ENCODE measurements at regions not wholly inside any gene's neighbourhood (a gene's known extent, or its start where the extent isn't known, plus 50 kb on each side); places are given as distances from the start of the nearest gene placed in this dataset.

DNA sequence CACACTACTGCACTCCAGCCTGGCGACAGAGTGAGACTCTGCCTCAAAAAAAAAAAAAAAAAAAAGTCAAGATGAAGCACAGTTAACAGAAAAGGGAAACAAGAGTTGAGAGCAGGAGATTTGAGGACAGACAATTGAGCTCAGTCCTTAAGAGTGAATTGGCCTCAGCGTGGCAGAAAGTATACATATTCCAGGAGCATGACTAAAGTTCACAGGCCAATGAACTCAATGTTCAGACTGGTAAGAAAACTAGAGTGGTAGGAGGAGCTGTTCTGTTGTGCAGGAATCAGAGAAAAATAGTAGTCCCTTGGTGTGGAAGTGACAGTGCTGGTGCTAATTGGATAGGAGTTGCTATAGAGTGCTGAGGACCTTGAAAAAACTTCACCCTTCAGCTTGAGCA lies 60.0 kb downstream of the NRN1 start:
- DNase-seq = no peak

DNA sequence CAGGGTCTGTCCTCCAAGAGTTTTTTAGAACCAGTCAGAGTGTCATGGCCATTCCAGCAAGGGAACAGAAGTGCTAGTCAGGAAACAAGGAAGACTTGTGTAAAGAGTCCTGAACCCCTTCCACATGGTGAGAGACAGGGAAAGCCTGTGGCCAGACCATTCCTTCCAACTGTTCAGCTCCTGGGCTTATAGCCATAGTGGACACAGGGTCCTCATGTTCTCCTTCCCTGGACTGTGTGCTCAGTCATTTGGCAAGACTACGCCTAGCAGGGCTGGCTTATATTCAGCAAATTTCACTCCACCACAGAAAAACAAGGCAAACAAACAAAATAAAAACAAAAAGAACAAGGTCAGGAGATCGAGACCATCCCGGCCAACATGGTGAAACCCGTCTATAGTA lies 60.5 kb downstream of the NRN1 start:
- no peak for DNase-seq

DNA sequence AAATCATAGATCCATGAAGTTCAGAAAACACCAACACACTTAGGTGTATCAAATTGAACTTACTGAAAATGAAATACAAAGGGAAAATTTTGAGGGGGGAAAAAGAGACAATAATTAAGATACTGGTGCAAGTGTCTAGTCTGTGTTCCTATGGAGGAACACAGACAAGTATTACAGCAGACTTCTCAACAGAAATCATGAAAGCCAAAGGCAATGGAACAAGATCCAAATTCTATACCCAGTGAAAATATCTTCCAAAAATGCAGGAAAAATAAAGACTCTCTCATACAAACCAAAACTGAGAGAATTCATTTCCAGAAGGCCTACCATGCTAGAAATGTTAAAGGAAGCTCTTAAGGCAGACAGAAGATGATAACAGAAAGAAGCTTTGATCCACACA lies 63.1 kb downstream of the NRN1 start:
- DNase-seq = no peak

DNA sequence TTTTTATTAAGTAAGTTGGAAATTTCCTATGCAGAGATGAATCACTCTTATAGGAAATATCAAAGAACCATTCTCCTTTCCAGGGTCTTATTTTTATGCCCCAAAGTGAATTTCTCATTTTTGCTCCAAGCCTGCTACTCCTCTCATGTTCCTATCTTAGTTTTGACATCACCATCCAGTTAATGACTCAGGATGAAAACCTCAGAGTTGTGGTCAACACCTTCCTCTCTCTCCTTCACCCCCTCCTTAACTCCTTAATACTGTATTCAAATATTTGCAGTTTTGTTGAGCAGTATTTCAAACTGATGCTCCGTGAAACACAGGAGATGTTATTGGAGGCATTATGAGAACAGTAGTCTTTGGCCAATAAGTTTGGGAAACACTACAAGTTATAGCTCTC lies 64.1 kb downstream of the NRN1 start:
- no peak for DNase-seq

DNA sequence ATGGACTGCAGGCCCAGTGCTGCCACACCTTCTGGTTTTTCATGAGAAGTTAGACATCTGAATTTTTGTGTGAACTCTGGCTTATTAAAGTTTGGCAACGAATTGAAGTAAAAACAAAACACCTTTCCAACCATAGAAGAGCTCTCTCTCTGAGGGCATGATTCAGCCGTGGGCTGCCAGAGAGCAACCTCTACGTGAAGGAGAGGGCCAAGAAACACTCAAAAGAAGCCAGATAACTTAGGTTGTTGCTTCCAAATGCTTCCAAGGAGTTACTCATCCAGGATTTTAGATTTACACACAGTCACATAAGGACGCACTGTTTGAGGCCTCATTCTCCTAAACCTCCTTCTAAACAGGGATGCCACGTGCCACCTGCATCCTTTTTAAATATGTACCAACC lies 65.5 kb downstream of the NRN1 start:
- DNase-seq = no peak

DNA sequence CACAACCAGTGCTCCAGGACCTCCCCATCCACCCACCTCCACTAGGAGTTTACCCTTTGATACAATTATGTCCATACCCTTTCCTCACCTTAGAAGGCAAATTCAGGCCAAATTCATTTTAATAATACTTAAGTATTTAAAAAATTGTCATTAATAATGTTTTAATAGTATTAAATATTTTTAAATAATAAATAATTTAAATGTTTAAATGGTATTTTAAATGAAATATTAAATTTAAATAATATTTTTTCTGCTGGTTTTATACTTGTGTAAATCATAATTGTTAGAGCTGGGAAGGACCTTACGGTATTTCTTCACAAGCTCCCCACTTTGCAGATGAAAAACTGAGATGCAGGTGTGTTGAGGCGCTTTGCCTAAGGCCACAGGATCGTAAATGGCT lies 67.8 kb downstream of the NRN1 start:
- DNase-seq = no peak

DNA sequence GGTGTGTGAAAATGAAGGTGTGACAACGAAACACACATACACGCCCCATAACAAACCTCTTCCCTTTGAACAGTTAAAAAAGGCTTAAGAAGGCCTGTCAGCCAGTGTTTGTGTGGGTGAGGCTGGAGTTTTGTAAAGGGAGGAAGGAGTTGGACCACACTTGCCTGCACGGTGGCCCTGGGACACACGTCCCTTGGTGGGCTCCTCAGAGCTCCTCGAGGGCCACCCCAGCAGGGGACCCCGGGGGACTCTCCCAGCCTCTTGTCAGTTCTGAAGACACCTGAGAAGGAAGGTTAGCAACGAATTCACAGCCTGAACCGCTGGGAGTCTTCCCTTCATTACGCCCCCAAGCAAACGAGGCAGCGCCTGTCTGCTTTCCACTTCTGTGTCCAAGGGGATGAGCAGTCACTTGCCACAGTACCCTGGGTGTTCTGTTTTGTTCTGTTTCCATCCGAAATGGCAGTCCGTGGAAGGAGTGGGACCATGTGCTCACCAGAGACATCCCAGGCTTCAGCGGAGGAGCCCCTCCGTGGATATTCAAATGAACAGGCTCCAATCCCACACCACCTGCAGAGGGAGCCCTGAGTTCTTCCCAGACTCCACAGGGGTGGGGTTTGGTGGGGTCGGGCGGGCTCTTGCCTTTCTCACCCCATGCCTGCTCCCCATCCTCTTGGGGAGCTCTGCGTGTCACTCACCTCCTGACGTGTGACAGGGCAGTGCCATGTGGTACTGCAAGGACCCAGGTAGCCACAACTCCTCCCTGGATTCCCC lies 68.6 kb downstream of the NRN1 start:
- DNase-seq = no peak

DNA sequence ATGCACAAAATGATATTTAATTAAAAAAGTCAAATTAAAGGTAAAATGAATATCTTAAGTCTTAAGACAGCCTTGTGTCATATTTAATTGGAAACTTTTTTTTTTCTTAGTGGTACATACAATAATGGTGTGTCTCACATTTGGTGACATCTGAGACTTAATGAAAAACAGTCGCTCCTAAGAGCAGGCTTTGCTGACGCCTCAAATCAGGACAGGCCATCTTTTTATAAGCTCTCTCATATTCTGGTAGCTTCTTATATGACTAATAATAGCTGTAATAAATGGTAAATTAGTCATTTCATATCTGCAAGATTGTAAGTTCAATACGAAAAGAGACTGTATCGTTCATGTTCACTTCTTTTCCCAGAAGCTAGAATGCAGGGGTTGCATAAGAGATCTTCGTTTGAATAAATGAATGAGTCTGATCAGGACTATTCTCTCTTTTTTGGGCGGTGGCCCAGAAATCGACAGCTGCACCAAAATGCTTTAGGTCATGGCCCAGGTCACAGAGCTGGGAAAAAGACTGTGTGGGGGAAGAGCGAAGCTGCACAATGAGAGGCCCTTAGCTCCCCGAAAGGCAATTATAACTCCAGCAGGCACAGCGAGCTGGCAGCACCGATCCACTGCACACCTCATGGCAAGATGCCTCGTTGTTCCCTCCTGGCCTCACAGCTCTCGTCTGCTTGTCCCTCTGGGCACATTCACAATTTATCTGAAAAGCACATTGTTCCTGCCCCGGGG lies 69.4 kb downstream of the NRN1 start:
- DNase-seq = no peak

DNA sequence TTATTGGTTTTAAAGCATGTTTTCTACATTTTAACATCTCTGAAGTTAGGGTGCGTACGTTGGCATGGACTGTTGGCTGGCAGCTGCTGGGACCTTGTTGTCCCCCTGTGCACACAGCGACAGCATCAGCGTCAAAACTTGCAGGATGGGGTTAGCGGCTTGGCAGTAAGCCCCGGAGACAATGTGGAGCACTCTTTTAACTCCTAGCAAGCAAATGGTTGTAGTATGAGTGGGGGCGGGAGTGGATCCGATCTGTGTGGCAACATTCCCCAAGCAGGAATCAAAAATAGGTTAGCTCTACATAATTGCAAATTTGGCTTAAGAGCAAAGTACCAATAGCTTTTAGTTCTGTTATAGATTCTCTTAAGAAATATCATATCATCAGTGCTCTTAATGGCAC lies 70.1 kb downstream of the NRN1 start:
- DNase-seq = no peak

DNA sequence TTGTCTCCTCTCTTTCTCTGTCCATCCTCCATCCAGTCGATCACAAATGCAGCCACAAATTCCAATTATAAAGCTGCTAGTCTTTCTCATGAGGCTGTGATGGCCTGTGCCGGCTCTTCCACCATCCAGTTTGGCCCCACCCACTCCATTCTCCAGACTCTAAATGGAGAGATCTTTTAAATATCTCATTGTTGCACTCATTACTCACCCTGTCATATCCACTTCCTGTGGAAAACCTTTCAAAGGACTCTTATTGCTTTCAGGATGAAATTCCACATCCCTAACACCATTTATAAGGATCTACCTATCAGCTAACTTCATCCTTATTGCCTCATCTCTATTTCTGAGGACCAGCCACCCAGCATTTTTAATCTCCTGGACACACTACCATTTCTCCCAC lies 70.6 kb downstream of the NRN1 start:
- DNase-seq = no peak

DNA sequence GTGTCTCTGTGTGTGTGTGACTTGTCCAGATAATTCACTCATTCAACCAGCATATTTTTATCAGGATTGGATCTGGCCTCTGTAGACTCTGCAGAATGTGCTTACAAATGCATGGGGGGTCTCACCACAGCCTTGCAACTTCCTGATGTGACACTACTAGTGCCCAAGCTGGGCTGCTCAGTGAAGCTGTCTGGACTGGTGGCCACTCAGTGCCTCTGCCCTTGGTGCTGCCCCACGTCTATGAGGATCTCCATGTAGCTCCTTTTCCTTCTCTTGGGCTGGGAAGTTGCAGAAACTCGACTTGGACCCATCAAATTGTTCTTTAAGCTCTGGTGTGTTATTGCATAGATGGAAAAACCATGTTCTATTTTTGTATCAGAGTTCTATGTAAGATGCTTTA lies 75.8 kb downstream of the NRN1 start:
- no peak for DNase-seq

DNA sequence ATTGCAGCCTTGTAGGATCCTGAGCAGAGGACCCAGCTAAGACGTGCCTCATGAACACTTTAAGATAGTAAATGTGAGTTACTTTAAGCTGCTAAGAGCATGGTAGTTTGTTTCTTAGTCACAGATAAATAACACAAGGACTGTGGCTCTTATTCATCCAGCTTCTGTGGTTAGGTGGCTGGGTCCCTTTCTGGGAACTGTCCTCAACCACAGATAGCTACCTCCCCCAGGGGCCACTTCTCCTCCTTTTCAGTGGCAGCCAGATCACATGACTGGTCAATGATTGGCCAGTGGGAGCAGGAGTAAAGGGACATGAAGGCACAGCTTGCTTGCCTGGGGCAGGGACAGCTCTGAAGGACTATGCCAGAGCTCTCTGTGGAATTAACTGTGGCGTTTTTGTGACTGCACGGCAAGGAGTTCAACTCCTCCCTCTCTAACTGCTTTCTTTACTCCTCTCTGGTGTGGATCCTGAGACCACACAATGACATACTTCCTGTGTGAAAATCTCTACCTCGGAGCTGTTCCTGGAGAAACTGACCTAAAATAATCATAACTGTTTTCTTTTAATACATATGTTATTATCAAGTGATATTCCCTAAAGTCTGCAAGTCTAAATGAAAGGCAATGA lies 76.5 kb downstream of the NRN1 start:
- no peak for DNase-seq

DNA sequence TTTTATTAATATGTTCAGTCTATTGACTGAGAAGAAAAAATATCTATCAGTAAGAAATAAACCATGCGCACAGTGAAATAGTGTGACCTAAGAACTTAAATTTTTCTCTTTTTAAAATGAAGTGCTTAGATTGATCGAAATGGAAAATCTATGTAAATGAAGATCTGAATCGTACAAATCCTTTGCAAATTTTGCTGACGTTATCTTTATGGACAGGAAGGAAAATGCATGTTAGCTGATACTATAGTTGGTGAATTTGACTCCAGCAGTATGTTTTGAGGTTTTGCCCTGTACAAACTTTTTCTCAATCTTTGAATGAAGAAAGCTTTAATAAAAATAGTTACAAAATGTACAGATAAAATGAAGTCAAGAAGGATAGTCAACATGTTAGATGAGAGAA lies 82.9 kb downstream of the NRN1 start:
- DNase-seq = no peak

DNA sequence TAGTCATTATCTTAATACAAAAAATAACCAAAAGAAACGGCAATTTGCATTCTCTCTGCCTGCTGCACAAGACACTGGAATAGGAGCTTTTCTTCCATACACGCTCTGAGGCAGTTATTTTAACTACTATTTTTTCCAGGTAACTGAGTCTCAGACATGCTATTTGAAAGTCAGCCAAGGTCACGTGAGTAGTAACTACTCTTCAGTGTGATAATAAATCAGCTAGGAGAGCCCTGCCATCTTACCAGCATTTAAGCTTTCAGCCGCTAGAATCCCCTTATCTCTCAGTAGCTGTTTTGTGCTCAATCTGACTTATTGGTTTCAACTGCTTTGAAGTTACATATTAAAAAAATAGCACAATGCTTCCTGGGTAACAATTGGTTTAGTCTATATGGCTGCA lies 84.5 kb downstream of the NRN1 start:
- DNase-seq = no peak

DNA sequence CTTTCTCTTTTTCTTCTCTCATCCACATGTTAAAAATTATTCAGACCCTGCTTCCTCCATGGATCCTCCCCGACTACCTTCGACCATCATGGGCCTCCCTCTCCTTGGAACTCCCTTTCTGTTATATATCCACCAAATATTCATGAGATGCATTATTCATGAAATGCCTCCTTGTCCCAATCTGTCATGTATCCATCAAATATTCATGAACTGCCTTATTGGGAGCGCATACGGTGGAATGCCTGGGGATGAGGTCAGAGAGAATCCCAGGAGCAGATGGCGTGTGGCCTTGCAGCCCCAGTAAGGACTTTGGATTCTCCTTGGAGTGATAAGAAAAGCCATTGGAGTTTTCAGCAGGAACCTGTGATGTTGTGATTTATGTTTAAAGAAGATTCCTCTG lies 97.0 kb downstream of the NRN1 start:
- no peak for DNase-seq

DNA sequence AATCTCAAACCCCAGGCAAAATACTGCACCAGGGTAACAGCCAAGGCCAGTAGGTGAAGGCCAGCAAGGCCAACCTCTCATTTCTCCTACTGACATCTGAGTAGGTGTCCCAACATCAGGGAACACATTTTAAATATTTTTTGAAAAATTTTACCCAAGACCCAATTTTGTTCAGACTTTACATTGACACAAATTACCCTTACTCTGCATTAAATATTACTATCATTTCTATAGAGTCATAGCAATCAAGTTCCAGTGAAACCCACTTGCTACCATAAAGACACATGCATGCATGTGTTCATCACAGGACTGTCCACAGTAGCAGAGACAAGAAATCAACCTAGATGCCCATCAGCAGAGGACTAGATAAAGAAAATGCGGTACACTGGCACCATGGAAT lies 99.9 kb downstream of the NRN1 start:
- DNase-seq = no peak

DNA sequence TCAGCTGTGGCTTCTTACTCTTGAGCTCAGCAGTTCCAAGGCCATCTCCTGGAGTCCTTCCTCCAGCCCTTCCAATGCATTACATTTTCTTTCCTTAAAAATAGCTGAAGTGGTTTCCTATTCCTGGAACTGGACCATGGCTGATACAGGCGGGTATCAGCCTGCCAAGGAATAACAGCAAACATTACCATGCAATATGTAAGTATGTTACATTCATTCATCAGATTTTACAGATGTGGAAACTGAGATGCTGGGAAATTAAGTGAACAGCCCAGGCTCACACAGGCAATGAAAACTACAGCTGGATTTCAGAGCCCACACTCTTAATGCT lies 100.4 kb downstream of the NRN1 start:
- DNase-seq = no peak

DNA sequence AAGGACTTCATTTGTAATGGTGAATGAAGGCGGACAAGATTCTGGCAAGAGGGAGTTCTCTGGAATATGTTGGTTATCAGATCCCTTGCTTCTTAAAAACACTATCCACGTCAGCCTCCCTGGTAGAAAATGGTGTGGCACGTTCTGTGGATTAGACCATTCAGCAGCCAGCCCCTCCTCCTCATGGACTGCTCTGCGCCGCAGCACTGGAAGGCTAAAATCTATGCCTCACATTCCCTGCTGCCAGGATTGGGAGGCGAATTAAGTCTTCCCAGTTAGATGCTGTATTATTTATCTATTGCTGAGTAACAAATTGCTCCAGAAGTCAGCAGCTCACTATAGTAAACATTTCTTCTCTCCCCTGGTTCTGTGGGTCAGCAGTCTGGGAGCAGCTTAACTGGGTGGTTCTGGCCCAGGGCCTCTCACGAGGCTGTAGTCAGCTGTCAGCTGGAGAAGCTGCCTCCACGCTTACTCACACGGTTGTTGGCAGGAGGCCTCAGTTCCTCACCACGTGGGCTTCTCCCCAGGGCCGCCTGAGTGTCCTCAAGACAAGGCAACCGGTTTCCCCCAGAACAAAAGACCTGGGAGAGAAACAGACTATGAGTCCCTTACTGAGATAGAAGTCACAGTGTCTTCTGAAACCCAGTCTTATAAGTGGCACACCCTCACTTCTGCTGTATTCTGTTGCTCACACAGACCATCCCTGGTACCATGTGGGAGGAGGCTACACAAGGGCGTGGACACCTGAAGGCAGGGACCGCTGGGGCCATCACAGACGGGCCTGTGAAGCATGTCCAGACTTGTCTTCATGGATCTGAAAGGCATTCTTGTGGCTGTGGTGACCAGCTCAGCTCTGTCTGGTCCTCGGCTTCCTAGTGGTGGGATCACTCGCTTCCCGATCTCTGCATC lies 101.0 kb downstream of the NRN1 start:
- DNase-seq = no peak

DNA sequence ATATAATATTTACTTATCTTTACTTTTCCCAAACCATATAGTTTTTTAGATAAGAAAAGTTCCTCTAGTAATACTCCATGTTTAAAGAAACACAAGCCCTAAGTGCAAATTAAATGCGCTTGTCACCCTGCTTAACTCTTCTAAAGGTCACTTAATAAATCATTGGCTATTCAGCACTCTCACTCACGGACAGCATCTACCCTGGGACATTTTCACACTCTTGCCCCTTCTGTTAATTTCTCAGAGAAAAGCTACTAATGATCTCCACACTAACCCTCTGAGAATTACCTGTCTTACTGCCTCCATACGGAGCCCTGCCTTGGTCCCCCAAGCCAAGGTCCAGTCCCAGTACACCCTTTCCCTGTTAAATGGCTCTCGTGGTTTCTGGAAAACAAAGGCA lies 102.2 kb downstream of the NRN1 start:
- no peak for DNase-seq

DNA sequence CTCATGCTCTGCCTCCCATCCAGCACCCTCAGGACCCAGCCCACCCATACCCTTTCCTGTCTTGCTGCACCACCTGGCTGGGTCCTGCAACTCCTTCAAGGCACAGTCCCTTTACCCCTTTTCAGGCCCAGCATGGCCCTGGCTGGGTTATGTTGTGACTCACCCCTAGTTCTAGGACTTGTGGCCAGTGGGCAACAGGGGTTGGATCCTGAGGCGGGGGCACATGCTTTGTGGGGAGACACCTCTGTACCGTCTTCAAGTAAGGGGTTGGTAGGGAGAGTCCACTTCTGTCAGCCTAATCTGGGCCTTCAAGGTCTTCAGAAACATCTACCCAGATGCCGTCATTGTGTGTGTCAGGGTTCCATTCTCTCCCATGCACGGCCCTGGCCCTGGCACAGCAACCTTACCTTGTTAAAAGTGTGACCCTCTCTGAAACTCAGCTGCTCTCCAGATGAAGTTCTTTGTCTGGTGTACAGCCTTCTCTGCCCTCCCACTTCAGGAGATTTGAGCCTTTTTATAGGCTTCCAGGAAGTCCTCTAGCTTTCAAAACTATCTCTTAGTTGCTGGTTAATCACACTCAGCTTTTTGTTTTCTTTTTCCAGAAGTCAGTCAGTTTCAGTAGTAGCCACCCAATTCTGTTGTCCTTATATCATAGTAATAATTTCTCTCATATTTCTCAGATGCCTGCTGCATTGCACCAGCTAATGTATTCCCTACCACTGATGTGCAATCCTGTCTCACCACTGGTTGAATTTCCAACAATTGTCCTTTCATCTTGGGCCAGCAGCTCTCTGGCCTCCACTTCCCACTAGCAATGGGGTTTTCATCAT lies 107.3 kb downstream of the NRN1 start:
- no peak for DNase-seq

DNA sequence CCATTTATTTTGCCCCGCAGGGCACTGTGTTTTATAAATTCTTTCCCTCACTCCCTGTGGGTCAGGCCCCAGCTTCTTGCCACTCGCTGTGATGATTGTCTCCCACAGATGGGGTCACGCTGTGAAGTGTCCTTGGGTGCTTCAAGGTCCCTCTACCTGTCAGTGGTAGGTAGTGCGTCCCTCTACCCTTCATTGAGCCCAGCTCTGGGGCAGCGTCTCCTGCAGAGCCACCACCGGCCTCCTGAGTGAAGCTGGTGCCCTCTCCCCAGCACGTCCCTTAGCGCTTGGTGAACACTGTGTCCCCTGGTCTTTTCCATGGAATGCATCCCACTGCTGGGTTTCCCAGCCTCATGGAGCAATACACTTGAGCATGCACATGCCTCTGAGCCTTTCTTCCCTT lies 108.2 kb downstream of the NRN1 start:
- no peak for DNase-seq

DNA sequence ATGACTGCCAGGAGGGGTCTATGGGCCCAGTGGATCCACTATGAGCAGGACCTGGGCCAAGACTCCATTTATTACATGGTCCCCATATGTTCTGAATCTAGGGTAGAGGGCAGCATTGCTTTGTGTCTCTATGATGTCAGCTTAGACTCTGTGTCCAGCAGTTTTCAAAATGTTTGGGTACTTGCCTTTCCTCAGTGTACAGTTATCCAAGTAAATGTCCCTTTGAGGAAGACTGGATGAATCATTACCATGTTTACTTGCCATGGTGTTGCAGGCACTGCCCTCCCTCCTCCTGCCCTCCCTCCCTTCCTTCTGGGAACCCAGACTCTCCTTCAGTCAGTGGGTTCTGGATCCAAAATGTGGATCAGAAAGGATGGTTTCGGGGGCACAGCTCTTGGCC lies 108.6 kb downstream of the NRN1 start:
- no peak for DNase-seq
